ENCODE measurements at regions not wholly inside any gene's neighbourhood (a gene's known extent, or its start where the extent isn't known, plus 50 kb on each side); places are given as distances from the start of the nearest gene placed in this dataset.
"Not testable (repeated sequence)": the region's sequence is repeated elsewhere in the genome, so short reads cannot be mapped to it uniquely, and the experiment has no call there.

DNA sequence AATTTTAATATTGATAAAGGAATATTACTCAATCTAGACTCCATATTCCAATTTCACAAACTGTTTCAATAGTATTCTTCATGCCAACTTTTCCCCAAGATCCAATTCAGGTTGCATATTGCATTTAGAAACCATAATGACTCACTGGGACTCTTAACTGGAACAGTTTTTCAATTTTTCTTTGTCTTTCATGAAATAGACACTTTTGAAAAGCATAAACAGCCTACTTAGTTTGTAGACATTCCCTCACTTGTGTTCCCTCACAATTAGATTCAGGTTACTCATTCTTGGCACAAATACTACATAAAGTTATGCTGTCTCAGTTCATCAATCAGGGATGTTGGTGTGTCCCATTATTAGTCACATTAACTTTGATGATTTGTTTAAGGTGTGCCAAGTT lies 1768.4 kb upstream of the PIK3C3 start:
- no peak for DNase-seq

DNA sequence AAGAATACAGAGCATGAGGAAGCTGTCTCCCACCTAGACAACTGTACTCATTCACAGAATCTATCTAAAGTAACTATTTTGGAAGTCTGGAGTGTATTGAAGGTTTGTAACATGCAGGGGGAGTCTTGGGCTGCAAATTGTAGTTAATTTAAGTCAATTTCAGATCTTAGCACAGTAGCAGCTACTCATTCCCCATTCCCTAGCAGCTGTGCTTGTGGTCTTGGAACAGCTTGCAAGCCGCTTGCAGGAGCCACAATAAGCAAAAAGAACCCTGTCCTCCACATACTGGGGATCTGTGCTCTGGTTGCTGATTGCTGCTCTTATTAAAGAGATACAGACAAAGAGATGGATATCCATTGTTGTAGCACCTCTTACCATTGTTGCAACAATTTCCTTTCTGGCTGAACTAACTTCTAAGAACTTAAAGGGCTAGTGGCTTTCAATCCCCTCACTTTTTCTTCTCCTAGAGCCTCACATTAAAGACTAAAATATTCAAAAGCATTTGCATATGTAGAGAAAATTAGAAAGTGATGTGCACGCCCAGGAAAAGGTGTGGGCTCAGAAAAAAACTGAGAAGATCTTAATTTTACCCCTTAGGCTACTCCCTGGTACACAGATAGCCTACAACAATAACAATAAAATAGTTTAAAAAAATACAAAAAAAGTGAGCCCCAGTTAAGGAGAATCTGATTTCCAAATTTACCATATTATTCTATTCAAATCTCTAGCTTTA lies 1775.1 kb upstream of the PIK3C3 start:
- no peak for DNase-seq

DNA sequence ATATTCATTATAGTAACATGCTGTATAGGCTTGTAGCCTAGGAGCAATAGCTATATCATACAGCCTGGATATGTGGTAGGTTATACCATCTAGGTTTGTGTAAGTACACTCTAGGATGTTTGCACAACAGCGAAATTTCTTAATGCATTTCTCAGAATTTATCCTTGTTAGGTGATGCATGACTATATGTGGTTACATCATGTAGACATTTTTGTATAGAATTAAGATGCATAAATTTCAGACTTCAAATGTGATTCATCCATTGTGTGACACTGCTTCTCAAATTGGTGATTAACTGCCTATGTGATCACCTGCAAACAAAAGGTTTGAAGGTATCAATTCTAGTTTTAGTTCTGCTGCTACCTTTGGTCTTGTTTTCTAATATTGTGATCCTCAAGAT lies 1787.0 kb upstream of the PIK3C3 start:
- no peak for DNase-seq

DNA sequence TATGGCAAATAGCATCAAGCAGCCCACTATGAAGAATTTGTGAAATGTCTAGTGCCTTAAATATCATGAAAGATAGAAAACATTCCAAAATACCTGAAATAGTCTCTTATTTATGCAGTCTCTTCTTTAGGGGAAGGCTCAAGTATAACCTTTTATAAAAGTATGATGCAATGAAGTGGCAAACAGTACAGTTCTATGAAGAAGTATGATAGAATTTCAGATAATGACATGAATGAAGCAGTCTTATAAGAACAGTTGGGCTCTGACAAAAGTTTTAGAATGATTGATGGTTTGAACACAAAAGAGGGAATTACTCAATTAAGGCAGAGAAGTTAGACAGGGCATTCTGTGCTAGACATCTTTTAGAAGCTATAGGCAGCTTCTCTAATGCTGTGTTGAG lies 1791.8 kb upstream of the PIK3C3 start:
- no peak for DNase-seq

DNA sequence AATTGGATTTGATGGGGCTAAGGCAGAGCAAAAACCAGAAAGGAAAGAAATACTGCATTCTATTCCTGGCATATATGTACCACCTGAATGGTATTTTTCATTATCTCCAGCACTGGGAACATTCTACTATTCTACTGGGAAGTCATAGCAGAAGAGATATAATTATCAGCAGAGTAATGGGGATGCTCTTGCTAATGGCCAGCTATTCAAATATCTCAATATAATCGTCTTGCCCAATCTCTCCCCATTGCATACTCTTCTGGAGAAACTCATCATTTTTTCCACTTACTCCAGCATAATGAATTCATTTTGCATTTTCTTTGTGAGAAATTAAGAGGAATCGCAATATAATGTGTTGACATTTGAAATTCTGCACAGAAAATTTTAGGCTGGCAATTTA lies 1794.7 kb upstream of the PIK3C3 start:
- DNase-seq, result no peak

DNA sequence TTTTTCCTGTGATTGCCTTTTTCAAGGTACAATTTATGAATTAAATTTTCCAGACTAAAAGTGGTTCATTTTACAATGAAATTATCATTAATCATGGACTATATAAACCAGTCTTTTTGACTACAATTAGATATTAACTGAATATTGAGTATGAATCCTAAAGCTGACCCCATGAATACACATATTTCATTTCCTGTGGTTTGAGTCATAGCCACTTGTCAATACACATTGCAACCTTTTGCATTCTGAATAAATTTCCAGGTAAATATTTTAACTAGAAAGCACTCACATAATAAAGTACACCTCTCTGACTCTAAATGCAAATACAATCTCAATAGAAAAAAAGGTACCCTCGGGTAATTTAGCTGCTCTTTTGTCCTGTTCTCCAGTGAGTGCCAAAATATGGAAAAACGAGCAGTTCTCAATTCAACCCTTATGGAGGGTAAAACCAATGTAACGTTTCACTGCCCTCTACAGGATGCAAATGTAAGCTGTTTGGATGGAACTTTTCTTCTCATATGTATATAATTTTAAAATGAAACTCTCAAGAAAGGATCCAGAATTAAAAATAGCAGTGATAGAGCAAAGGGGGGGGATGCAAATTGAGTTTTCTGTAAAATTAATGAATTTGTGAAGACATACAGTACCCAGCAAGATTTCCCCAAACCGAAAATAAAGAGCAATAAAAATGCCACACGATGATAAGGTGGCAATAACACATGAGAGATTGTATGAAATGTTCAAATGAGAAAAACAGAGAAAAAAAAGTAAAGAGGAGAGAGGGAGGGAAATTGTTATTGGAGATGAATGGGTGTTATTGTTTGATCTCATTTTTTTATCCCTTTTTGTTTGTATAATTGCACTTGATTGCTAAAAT lies 1795.7 kb upstream of the PIK3C3 start:
- no peak for DNase-seq

DNA sequence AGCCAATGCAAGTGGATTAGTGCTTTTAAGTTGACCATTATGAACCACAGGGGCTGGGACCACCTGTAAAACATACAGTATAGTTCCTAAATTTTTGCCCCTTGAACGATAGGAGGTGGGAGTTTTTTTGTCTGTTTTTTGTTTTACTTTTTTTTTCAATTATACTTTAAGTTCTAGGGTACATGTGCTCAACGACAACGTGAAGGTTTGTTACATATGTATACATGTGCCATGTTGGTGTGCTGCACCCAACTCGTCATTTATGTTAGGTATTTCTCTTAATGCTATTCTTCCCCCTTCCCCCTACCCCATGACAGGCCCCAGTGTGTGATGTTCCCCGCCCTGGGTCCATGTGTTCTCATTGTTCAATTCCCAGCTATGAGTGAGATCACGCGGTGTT lies 1797.9 kb upstream of the PIK3C3 start:
- no peak for DNase-seq

DNA sequence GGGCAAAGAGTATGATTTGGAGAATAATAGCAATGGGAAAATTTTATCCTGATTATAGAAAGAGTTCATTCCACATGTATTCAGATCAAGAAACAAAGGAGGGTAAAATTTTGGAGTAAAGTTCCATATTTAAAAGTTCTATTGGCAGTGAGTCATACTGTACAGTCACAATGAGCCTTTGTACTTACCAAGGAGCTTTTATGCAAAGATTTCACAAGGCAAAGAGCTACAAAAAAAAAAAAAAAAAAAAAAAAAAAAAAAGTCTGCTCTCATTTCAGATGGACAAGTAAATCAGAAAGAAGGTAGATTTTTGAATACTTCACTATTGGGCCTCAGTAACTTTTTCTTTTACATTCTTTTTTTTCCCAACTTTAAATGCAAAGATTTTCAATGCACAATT lies 1802.2 kb upstream of the PIK3C3 start:
- no peak for DNase-seq

DNA sequence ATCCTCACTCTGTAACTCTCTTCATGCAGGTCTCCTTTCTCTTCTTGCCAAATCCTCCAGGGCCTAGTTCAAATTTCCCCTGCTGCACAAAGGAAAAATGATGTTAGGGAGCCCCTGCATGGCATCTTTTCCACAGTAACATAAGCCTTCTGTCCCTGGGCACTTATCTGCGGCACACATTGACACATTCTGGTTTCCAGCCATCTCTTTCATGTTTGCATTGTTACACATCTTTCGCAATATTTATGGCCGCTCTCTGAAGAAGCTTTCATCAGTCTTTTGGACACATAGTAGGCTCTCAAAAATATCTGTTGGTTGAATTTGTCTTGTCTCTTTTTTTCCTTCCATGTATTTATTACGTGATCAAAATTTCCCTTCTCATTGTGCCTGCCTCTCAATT lies 1806.1 kb upstream of the PIK3C3 start:
- no peak for DNase-seq

DNA sequence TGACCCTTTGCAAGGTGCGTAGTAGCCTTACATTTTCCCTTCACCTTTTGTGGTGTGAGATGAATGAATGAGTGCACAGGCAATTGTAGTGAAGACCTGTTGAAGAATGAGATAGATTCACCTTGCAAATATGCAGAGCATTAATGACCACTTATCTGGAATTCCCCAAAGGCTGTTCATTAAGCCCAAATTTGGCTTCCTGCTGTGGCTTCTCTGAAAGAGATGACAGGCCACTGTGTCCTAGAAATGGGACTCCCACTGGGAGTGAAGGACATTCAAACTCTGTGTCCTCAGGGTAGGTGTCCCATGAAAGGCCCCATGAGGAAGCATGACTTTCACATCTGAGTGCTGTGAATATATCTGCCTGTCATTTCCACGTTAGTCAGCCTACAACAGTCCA lies 1821.8 kb upstream of the PIK3C3 start:
- no peak for DNase-seq

DNA sequence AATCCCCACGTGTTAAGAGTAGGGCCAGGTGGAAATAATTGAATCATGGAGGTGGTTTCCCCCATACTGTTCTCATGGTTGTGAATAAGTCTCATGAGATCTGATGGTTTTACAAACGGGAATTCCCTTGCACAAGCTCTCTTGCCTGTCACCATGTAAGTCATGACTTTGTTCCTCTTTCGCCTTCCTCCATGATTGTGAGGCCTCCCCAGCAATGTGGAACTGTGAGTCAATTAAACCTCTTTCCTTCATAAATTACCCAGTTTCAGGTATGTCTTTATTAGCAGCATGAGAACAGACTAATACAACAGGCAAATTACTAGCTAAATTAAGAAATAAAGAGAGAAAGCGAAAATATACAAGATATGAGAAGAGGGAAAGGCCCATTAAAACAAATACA lies 1822.6 kb upstream of the PIK3C3 start:
- DNase-seq, result not testable (repeated sequence)

DNA sequence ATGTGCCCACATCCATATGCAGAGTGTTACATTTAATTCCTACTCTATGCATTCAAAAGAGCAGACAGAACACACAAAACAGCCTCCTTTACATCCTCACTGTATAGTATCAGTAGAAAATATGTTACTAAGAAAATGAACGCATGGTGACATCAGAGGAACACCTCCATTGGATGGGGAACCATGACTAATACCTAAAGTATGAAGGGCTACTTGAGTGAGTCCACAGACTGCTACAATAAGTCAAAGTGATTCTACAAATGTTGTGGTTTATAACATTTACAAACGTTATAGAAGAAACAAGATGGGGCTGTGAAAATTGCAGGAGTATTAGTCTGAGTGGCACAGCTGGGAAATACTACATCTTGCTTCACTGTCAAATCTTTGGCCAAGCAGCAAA lies 1830.9 kb upstream of the PIK3C3 start:
- no peak for DNase-seq

DNA sequence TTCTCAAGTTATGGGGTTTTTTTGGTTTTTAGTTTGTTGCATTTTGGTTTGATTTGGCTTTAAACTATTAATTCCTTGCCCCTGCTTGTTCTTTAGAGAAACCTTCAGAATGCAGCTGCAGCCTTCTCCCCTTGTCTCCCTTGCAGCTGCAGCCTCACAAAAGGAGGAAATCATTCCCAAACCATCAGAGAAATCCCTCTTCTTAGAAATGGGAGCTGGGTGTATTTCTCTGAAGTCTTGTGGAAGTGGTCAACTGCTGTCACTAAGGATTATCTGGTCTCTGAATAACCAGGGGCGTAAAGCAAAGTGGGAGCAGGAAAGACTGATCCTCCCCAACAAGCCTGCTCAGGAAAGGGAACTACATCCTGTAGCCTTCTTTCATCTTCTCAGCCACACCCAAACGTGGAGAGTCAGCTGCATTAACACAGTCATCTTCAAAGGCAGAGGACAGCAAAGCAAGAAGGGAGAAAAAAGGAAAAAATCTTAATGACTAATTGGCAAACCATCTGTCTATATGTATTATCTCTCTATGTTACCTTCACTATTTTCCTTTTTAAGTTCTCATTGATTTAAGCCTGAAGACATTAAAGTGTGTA lies 1834.1 kb upstream of the PIK3C3 start:
- DNase-seq, result no peak

DNA sequence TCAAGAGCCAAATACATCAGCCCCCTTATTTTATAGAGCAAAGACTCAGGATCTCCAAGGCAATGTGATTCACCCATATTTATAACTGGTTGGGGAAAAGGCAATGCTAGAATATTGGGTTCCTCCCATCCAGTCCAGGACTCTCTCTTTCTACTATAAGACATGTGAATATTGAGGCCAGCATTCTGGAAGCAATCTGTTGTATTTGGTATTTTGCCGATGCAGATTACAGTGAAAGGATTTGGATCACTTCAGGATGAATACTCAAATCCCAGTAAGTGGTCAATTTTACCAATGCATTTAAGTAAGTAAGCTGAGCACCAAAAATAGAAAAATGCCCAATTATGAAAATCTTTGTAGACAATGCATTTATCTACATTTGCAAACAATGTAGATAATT lies 1834.7 kb upstream of the PIK3C3 start:
- DNase-seq, result no peak

DNA sequence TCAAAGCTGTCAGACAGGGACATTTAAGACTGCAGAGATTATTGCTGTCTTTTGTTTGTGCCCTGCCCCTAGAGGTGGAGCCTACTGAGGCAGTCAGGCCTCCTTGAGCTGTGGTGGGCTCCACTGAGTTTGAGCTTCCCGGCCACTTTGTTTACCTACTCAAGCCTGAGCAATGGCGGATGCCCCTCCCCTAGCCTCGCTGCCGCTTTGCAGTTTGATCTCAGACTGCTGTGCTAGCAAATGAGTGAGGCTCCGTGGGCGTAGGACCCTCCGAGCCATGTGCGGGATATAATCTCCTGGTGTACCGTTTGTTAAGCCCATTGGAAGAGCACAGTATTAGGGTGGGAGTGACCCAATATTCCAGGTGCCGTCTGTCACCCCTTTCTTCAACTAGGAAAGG lies 1835.5 kb upstream of the PIK3C3 start:
- DNase-seq, result not testable (repeated sequence)

DNA sequence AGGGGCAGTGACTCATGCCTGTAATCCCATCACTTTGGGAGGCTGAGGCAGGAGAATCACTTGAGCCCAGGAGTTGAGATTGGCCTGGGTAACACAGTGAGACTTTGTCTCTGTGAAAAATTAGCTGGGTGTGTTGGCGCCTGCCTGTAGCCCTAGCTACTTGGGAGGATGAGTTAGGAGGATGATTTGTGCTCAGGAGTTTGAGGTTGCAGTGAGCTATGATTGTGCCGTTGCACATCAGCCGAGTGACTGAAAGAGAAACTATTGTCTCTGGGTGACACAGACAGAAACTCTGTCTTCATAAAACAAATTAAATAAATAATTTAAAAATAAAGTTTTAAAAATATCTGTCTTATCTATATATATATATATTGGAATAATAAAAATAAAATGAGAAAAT lies 1844.6 kb upstream of the PIK3C3 start:
- no peak for DNase-seq

DNA sequence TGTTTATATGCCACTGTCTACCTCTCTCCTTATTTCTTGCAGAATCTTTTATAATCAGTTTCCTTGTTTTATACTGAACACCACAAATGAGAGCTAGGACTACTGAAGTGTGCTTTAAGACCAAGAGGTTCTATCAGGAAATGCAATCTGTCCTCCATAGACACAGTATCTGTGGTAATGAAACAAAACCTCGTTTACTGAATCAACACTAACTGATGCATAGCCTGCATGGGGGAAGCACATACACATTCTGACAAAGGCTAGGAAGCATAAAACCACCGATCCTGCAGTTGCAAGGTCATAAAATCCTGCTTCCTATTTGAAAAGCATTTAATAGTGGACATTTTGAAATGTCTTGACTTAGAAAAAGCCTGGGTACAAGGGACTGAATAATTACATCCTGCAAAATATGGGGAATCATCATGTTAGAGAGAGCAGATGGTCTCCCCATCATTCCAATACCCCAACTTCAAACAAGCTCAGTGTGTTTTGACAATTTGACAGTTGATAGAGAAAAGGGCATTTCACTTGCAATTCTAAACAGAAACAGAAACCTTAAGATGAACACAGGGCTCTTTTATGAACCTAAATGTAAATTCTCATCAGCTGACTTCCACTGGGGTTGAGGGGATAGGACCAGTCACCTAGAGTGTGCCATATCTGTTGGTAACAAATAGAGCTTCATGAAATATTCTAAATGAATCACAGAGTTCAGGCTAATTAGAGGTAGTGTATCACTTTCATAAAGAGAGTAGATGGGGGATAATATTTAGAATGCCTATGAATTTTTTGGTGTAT lies 1845.6 kb upstream of the PIK3C3 start:
- DNase-seq, result no peak

DNA sequence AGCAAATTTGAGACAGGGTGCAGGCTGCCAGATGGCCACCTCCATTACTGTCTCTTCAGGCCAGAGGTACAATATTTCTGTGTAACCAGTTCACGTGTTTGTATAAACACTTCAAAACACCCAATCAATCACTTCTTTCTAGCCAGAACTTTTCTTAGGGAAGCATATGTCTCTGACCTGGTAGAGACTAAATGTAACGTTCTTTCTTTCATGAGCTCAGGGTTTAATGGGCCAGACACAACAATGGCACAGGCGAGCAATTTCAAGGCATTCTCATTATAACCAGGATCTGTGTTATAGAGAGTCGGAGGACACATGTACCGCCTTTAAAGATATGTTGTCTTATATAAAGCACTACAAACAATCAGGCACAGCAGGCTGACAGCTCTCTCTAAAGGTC lies 1846.4 kb upstream of the PIK3C3 start:
- no peak for DNase-seq

DNA sequence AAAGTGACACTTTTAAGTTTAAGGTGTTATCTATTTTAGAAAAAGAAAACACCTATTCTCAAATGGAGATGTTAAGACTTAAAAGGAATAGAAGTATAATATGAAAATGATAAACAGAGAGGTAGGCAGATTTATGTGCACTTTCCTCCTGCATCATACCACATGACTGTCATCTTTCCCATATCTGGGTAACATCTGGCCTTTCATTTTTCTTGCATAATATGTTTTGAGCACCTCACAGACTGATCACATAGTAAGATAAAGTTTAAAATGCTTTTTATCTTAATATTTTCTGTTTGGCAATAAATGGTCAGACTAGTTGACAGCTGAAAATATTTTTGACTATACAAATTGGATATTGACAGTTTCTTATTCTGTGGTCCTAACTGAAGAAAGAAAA lies 1852.1 kb upstream of the PIK3C3 start:
- DNase-seq, result no peak

DNA sequence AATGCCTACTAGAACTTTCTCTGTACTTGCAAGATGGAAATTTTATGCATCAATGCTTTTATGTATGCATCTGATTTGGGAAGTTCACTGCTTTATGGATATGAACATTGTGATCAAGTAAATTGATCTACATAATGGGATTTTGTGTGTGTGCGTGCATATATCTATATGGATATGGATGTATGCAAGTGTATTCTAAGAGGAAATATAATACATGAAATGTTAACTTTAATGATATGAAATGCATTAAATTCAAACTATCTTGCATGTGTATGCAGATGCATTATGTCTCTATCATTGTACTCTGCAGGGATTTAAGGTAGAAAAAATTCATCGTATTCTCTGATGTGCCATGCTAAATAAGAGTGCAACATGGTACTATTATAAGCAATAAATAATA lies 1855.4 kb upstream of the PIK3C3 start:
- DNase-seq, result no peak

DNA sequence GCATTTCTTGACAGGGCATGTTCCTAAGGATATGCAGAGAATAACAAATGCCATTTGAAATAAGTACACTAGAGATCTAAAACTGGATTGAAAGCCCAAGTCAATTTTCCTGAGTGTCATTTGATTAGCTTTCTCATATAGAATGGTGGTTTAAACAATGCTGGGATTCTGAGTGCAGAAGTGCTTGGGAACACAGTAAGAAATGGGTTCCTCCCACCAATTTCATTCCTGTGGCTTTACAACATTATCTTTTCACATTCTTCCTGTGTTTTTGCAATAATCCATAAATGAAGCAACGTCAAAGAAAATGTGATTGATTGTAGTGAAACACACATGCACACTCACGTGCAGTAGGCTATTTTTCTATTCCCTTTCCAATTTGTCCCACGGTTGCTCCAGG lies 1858.4 kb upstream of the PIK3C3 start:
- no peak for DNase-seq

DNA sequence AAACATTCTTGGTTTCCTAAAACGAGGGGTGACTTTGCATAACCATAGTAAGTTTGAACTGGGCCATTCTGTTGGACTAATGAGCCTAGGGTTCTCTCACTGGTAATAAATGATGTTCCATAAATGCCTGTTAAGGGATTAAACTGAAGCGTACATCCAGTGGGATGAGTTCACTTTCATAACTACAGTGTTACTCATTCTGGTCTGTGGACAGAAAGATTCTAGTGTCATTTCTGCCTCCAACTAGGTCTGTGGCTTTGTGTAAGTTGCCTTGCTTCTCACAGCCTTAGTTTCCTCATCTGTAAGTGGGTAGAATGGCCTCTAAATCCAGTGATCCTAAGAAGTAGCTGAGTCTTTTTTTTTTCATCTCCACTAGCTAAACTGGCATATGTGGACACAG lies 1860.6 kb upstream of the PIK3C3 start:
- DNase-seq, result no peak

DNA sequence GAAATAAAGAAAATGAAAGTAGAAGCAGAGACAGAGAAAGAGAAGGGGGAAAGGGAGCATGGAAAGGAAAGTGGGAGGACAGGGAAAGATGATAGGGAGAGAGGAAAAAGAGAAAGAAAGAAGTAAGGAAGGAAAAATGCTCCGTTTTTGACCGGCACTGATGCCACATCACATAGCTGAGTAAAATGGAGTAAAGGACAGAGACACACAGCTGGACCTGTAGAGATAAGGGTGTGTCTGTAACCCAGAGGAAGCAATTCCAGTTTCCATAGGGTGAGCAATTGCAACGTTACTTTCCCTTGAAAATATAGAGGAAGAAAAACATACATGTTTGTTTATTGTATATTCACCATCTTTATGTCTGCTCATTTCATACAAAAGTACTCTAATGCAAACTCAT lies 1866.9 kb upstream of the PIK3C3 start:
- no peak for DNase-seq

All from central memory CD4-positive, alpha-beta T cell (primary cell).